ENCODE measurements at regions not wholly inside any gene's neighbourhood (a gene's known extent, or its start where the extent isn't known, plus 50 kb on each side); places are given as distances from the start of the nearest gene placed in this dataset.

- H3K9me3 ChIP-seq (ENCODE audit: low read length) = no peaks in the 10 kb centered on the region
- H3K9me2 ChIP-seq (ENCODE audit: insufficient read depth, low read length) = no peaks in the 10 kb centered on the region
- POLR2A ChIA-PET = no interaction called here
- H3K79me2 ChIP-seq (ENCODE audit: insufficient read depth, low read depth, low read length) = no peaks in the 10 kb centered on the region
- H2AFZ ChIP-seq (ENCODE audit: low read length) = no peak overlapping the region
- CTCF ChIA-PET (ENCODE audit: unreplicated experiment) = no interaction called here
- no peak for DNase-seq (ENCODE audit: low spot score)
- no TSS peak for BruUV-seq (replicated peaks)
- no peak overlapping the region for H3K4me3 ChIP-seq (ENCODE audit: low read depth, low read length, poor library complexity, severe bottlenecking)
- no peaks in the 10 kb centered on the region for H3K4me1 ChIP-seq (ENCODE audit: insufficient read depth, low read length, poor library complexity, severe bottlenecking)
- no peak overlapping the region for H3K27ac ChIP-seq (ENCODE audit: low read depth, low read length, poor library complexity, severe bottlenecking)
- intact Hi-C loops (cut with micrococcal nuclease; ENCODE audit: unreplicated experiment) = no loop called here
- TF ChIP-seq EZH2phosphoT487 (IDR thresholded peaks at IDR 0.05; ENCODE audit: borderline replicate concordance, low read depth, low read length) = no peak
- TF ChIP-seq, protein P1, sequence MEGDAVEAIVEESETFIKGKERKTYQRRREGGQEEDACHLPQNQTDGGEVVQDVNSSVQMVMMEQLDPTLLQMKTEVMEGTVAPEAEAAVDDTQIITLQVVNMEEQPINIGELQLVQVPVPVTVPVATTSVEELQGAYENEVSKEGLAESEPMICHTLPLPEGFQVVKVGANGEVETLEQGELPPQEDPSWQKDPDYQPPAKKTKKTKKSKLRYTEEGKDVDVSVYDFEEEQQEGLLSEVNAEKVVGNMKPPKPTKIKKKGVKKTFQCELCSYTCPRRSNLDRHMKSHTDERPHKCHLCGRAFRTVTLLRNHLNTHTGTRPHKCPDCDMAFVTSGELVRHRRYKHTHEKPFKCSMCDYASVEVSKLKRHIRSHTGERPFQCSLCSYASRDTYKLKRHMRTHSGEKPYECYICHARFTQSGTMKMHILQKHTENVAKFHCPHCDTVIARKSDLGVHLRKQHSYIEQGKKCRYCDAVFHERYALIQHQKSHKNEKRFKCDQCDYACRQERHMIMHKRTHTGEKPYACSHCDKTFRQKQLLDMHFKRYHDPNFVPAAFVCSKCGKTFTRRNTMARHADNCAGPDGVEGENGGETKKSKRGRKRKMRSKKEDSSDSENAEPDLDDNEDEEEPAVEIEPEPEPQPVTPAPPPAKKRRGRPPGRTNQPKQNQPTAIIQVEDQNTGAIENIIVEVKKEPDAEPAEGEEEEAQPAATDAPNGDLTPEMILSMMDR (conservative IDR thresholded peaks at IDR 0.05; ENCODE audit: low read length) = no peak
- no peaks in the 10 kb centered on the region for H3K36me3 ChIP-seq (ENCODE audit: insufficient read depth, low read length)
- no peak overlapping the region for H3K4me2 ChIP-seq (ENCODE audit: low read length)
- H4K20me1 ChIP-seq (ENCODE audit: insufficient read depth, low read length) = no peaks in the 10 kb centered on the region
These were observed 489.2 kb downstream of the KDM4C start for GRCh38 chr9:7246917-7247522.

- H3K4me1 ChIP-seq (ENCODE audit: insufficient read depth, low read length, poor library complexity, severe bottlenecking) = no peaks in the 10 kb centered on the region
- ChIA-PET POLR2A (interaction anchor here (0.6 kb wide), 1 partner anchor 671 kb away, joined by 3 read pairs; no protein-coding TSS in a partner anchor), CTCF (ENCODE audit: unreplicated experiment) (no interaction called here)
- no peaks in the 10 kb centered on the region for H3K9me3 ChIP-seq (ENCODE audit: low read length)
- no peaks in the 10 kb centered on the region for H3K9me2 ChIP-seq (ENCODE audit: insufficient read depth, low read length)
- TF ChIP-seq EZH2phosphoT487 (IDR thresholded peaks at IDR 0.05; ENCODE audit: borderline replicate concordance, low read depth, low read length) = no peak
- TF ChIP-seq, protein P1 (conservative IDR thresholded peaks at IDR 0.05; ENCODE audit: low read length) = no peak
- no peak overlapping the region for H3K4me3 ChIP-seq (ENCODE audit: low read depth, low read length, poor library complexity, severe bottlenecking)
- no peak overlapping the region for H3K4me2 ChIP-seq (ENCODE audit: low read length)
- H3K36me3 ChIP-seq (ENCODE audit: insufficient read depth, low read length) = no peaks in the 10 kb centered on the region
- H4K20me1 ChIP-seq (ENCODE audit: insufficient read depth, low read length) = no peaks in the 10 kb centered on the region
- DNase-seq (ENCODE audit: low spot score) = no peak
- intact Hi-C loops (cut with micrococcal nuclease; ENCODE audit: unreplicated experiment) = no loop called here
- BruUV-seq (replicated peaks) = no TSS peak
- no peak overlapping the region for H2AFZ ChIP-seq (ENCODE audit: low read length)
- no peaks in the 10 kb centered on the region for H3K79me2 ChIP-seq (ENCODE audit: insufficient read depth, low read depth, low read length)
- H3K27ac ChIP-seq (ENCODE audit: low read depth, low read length, poor library complexity, severe bottlenecking) = no peak overlapping the region
These were observed 488.3 kb downstream of the KDM4C start for GRCh38 chr9:7245976-7246580.

DNA sequence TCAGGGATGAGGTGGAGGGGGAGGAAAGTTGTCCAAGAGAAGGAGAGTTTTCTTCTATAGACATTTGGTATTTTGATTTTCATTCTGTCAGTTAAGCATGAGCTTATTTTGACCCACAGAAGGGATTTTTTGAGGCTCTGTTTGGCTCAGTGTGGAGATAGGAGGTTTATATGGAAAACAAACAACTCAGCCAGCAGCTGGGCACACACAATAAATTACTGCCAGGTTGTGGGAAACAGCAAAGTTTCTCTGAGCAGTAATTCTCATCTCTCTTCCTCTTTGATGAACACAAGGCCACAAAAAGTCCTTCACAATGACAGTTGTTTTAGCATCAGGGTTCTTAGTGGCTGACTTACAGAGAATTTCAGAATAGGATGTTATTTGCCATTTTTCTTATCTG lies 486.1 kb downstream of the KDM4C start:
- ChIA-PET CTCF (ENCODE audit: unreplicated experiment) (no interaction called here), POLR2A (no interaction called here)
- no peaks in the 10 kb centered on the region for H3K79me2 ChIP-seq (ENCODE audit: insufficient read depth, low read depth, low read length)
- no TSS peak for BruUV-seq (replicated peaks)
- no peak overlapping the region for H3K4me2 ChIP-seq (ENCODE audit: low read length)
- no peak overlapping the region for H2AFZ ChIP-seq (ENCODE audit: low read length)
- DNase-seq (ENCODE audit: low spot score) = no peak
- TF ChIP-seq, protein P1 (conservative IDR thresholded peaks at IDR 0.05; ENCODE audit: low read length) = no peak
- TF ChIP-seq EZH2phosphoT487 (IDR thresholded peaks at IDR 0.05; ENCODE audit: borderline replicate concordance, low read depth, low read length) = no peak
- H4K20me1 ChIP-seq (ENCODE audit: insufficient read depth, low read length) = no peaks in the 10 kb centered on the region
- H3K4me1 ChIP-seq (ENCODE audit: insufficient read depth, low read length, poor library complexity, severe bottlenecking) = no peaks in the 10 kb centered on the region
- H3K4me3 ChIP-seq (ENCODE audit: low read depth, low read length, poor library complexity, severe bottlenecking) = no peak overlapping the region
- no peaks in the 10 kb centered on the region for H3K9me3 ChIP-seq (ENCODE audit: low read length)
- no peaks in the 10 kb centered on the region for H3K36me3 ChIP-seq (ENCODE audit: insufficient read depth, low read length)
- H3K27ac ChIP-seq (ENCODE audit: low read depth, low read length, poor library complexity, severe bottlenecking) = no peak overlapping the region
- no peaks in the 10 kb centered on the region for H3K9me2 ChIP-seq (ENCODE audit: insufficient read depth, low read length)
- intact Hi-C loops (cut with micrococcal nuclease; ENCODE audit: unreplicated experiment) = no loop called here
